ENCODE measurements at regions not wholly inside any gene's neighbourhood (a gene's known extent, or its start where the extent isn't known, plus 50 kb on each side); places are given as distances from the start of the nearest gene placed in this dataset.

- Histone ChIP-seq H3K27me3 (no peaks in the 10 kb centered on the region), H3K4me3 (no peak overlapping the region), H3K9me3 (no peaks in the 10 kb centered on the region), H3K36me3 (no peaks in the 10 kb centered on the region), H3K27ac (no peak overlapping the region), H3K4me1 (peaks cover 0 to 9% (median 4%) of the 10 kb centered on the region in 3 donors)
- FAIRE-seq (no peak), DNase-seq (no peak), ATAC-seq (no peak)
- intact Hi-C loops (cut with DNase I) = no loop called here
- 80 to 85% methylated on average over 2 of the region's 2 CpGs for WGBS, 2 donors
- no peak for TF ChIP-seq CTCF (IDR thresholded peaks at IDR 0.05)
Measured at GRCh38 chr14:85125291-85125670, 404.7 kb upstream of the FLRT2 start.

- Histone ChIP-seq H3K4me1 (peaks cover 0 to 11% (median 10%) of the 10 kb centered on the region in 3 donors), H3K27me3 (no peaks in the 10 kb centered on the region), H3K9me3 (no peaks in the 10 kb centered on the region), H3K4me3 (no peak overlapping the region), H3K36me3 (no peaks in the 10 kb centered on the region), H3K27ac (peak overlapping the region in 2 of 4 donors; percentile 19 to 23)
- no peak for TF ChIP-seq CTCF (IDR thresholded peaks at IDR 0.05)
- peak; percentile 68 to 87 (median 84) for ATAC-seq
- FAIRE-seq = no peak
- intact Hi-C loops (cut with DNase I) = no loop called here
- peak in 3 of 6 donors; percentile 11 to 41 (median 14) for DNase-seq
- WGBS, 2 donors = 39% methylated on average over 2 of the region's 2 CpGs
Measured at GRCh38 chr14:85129921-85130320, 400.0 kb upstream of the FLRT2 start.

- ATAC-seq (peak; percentile 77 to 92 (median 86)), DNase-seq (peak; percentile 36 to 71 (median 59)), FAIRE-seq (no peak)
- intact Hi-C loops (cut with DNase I) = no loop called here
- Histone ChIP-seq H3K4me1 (peaks cover 0 to 11% (median 10%) of the 10 kb centered on the region in 3 donors), H3K27ac (no peak overlapping the region), H3K27me3 (no peaks in the 10 kb centered on the region), H3K9me3 (no peaks in the 10 kb centered on the region), H3K4me3 (no peak overlapping the region), H3K36me3 (no peaks in the 10 kb centered on the region)
- TF ChIP-seq CTCF (IDR thresholded peaks at IDR 0.05) = peak in 3 of 4 donors; percentile 15 to 34 (median 29)
- 35 to 60% methylated on average over 2 of the region's 2 CpGs for WGBS, 2 donors
Measured at GRCh38 chr14:85131226-85131922, 398.6 kb upstream of the FLRT2 start.

GRCh38 chr14:85142982-85143381 is 387.0 kb upstream of the FLRT2 start:
- no peak for TF ChIP-seq CTCF (IDR thresholded peaks at IDR 0.05)
- DNase-seq (no peak), FAIRE-seq (no peak), ATAC-seq (no peak)
- no peak overlapping the region for H3K4me3 ChIP-seq
- 63 to 66% methylated on average over 1 of the region's 1 CpG for WGBS, 2 donors
- no peaks in the 10 kb centered on the region for H3K27me3 ChIP-seq
- intact Hi-C loops (cut with DNase I) = no loop called here
- no peaks in the 10 kb centered on the region for H3K4me1 ChIP-seq
- no peaks in the 10 kb centered on the region for H3K9me3 ChIP-seq
- H3K27ac ChIP-seq = no peak overlapping the region
- H3K36me3 ChIP-seq = no peaks in the 10 kb centered on the region

GRCh38 chr14:85146779-85147178 is 383.2 kb upstream of the FLRT2 start:
- intact Hi-C loops (cut with DNase I) = no loop called here
- DNase-seq (no peak), ATAC-seq (no peak), FAIRE-seq (no peak)
- Histone ChIP-seq H3K27ac (no peak overlapping the region), H3K9me3 (no peaks in the 10 kb centered on the region), H3K27me3 (no peaks in the 10 kb centered on the region), H3K4me3 (no peak overlapping the region), H3K4me1 (no peaks in the 10 kb centered on the region), H3K36me3 (no peaks in the 10 kb centered on the region)
- no peak for TF ChIP-seq CTCF (IDR thresholded peaks at IDR 0.05)
- WGBS, 2 donors = 71 to 89% methylated on average over 3 of the region's 3 CpGs
